ENCODE measurements at regions not wholly inside any gene's neighbourhood (a gene's known extent, or its start where the extent isn't known, plus 50 kb on each side); places are given as distances from the start of the nearest gene placed in this dataset.

DNA sequence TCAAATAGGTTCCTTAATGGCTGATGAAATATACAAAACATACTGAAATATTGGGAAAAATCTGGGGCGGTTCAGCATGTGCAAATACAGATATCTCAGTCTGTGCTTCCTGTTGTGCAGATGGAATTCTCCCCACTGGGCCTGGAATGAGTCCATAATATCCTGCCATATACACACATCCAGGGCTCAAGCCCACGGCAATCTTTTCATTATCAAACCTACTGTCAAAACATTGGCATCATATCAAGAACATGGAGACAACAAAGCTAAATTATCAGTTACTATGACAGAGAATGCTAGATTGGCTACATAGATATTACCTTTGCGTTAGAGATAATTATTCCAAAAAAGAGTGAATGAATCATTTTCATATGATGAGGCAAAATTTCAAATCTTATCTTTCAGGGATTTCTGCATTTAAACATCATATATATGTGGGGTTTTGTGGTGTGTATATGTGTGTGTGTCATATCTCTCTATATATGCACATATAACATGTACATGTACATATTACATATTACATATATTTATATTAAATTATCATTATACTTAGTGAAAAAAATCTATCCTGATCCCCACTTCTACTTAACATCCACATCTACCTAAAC, 713.3 kb downstream of the GBE1 start:
- no peak for DNase-seq (ENCODE audit: extremely low spot score, unreplicated experiment)
- H3K27ac Mint-ChIP-seq = no peak overlapping the region
- H3K36me3 Mint-ChIP-seq = no peaks in the 10 kb centered on the region
- no peaks in the 10 kb centered on the region for H3K27me3 Mint-ChIP-seq
- no peak overlapping the region for H3K4me3 Mint-ChIP-seq
- TF ChIP-seq, protein P1, sequence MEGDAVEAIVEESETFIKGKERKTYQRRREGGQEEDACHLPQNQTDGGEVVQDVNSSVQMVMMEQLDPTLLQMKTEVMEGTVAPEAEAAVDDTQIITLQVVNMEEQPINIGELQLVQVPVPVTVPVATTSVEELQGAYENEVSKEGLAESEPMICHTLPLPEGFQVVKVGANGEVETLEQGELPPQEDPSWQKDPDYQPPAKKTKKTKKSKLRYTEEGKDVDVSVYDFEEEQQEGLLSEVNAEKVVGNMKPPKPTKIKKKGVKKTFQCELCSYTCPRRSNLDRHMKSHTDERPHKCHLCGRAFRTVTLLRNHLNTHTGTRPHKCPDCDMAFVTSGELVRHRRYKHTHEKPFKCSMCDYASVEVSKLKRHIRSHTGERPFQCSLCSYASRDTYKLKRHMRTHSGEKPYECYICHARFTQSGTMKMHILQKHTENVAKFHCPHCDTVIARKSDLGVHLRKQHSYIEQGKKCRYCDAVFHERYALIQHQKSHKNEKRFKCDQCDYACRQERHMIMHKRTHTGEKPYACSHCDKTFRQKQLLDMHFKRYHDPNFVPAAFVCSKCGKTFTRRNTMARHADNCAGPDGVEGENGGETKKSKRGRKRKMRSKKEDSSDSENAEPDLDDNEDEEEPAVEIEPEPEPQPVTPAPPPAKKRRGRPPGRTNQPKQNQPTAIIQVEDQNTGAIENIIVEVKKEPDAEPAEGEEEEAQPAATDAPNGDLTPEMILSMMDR (conservative IDR thresholded peaks at IDR 0.05) = no peak
- H3K9me3 Mint-ChIP-seq = no peaks in the 10 kb centered on the region
- H3K4me1 Mint-ChIP-seq (ENCODE audit: unreplicated experiment) = no peaks in the 10 kb centered on the region

DNA sequence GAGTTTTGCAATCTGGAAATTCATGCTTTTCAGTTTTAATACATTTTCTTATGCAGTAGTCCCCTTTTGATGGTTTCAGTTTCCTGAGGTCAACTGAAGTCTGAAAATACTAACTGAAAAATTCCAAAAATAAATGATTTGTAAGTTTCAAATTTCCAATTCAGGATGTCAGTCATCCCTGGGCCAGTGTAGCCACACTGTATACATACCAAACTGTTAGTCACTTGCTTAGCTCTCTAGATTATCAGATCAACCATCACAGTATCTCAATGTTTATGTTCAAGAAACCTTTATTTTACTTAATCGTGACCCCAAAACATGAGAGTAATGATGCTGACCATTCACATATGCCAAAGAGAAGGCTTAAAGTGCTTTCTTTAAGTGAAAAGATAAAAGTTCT, 715.5 kb downstream of the GBE1 start:
- no peak overlapping the region for H3K4me3 Mint-ChIP-seq
- no peaks in the 10 kb centered on the region for H3K36me3 Mint-ChIP-seq
- H3K9me3 Mint-ChIP-seq = no peaks in the 10 kb centered on the region
- no peaks in the 10 kb centered on the region for H3K27me3 Mint-ChIP-seq
- H3K27ac Mint-ChIP-seq = no peak overlapping the region
- DNase-seq (ENCODE audit: extremely low spot score, unreplicated experiment) = no peak
- H3K4me1 Mint-ChIP-seq (ENCODE audit: unreplicated experiment) = no peaks in the 10 kb centered on the region
- TF ChIP-seq, protein P1 (conservative IDR thresholded peaks at IDR 0.05) = no peak

GRCh38 chr3:81045246-81045645, 716.2 kb downstream of the GBE1 start:
- Mint-ChIP-seq H3K9me3 (no peaks in the 10 kb centered on the region), H3K4me3 (no peak overlapping the region), H3K27ac (no peak overlapping the region), H3K36me3 (no peaks in the 10 kb centered on the region), H3K27me3 (no peaks in the 10 kb centered on the region), H3K4me1 (ENCODE audit: unreplicated experiment) (no peaks in the 10 kb centered on the region)
- no peak for DNase-seq (ENCODE audit: extremely low spot score, unreplicated experiment)
- TF ChIP-seq, protein P1 (conservative IDR thresholded peaks at IDR 0.05) = no peak

DNA sequence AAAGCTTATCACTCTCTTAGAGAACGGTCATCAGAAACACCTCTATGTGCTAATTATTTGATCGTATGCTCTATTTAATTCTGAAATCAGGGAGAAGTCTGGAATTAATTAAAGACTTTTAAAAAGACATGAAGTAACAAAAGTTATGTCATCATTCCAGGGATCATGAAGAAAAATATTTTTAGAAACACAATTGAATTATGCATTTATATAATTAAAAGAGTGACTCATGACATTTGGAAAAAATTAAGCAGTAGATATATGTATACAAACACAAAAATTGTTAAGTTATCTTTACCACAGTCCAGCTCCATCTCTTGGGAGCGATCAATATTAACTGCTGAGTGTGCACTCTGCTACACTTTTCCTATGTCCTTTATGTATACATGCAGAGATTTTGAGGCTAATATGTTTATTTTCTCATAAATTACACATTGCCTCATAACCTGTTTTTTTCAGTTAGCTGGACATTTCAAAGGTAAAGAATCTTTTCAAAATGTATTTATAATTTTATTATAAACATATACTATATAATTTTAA, 717.7 kb downstream of the GBE1 start:
- Mint-ChIP-seq H3K27me3 (no peaks in the 10 kb centered on the region), H3K36me3 (no peaks in the 10 kb centered on the region), H3K4me1 (ENCODE audit: unreplicated experiment) (no peaks in the 10 kb centered on the region), H3K27ac (no peak overlapping the region), H3K4me3 (no peak overlapping the region), H3K9me3 (no peaks in the 10 kb centered on the region)
- no peak for DNase-seq (ENCODE audit: extremely low spot score, unreplicated experiment)
- TF ChIP-seq, protein P1 (conservative IDR thresholded peaks at IDR 0.05) = no peak

- Mint-ChIP-seq H3K4me3 (no peak overlapping the region), H3K27me3 (no peaks in the 10 kb centered on the region), H3K4me1 (ENCODE audit: unreplicated experiment) (no peaks in the 10 kb centered on the region), H3K36me3 (no peaks in the 10 kb centered on the region), H3K9me3 (no peaks in the 10 kb centered on the region), H3K27ac (no peak overlapping the region)
- TF ChIP-seq, protein P1 (conservative IDR thresholded peaks at IDR 0.05) = no peak
- no peak for DNase-seq (ENCODE audit: extremely low spot score, unreplicated experiment)
These were observed 718.4 kb downstream of the GBE1 start for GRCh38 chr3:81043009-81043408.
